ENCODE measurements at regions not wholly inside any gene's neighbourhood (a gene's known extent, or its start where the extent isn't known, plus 50 kb on each side); places are given as distances from the start of the nearest gene placed in this dataset.

DNA sequence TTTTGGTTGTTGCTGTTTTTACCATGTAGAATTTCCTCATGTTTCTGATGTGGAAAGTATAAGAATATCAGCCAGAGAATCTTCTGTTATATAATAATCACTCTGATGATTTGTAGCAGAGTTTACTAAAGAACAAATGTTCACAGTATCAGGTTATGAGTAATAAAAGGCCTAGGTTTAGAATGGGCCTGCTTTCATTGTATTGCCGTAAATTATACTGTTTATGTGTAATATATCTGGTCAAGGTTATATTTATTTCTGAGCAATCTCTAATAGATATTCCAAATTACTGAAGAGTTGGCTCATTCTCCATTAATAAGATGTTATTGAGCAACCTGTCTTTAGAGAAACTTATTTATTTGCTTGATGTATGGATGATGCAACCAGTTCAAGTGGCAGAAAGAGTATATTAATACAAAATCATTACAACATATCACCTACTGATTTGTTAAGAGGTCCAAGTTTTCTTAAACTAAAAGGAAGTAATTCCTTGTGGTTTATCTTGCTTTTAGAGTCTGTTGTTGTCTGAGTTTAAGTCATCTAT is 649.4 kb upstream of the CXADR start:
- Histone ChIP-seq H3K27ac (no peak overlapping the region), H3K4me1 (replicated peaks) (no peaks in the 10 kb centered on the region), H3K36me3 (no peaks in the 10 kb centered on the region), H3K27me3 (replicated peaks) (no peaks in the 10 kb centered on the region), H3K9me3 (replicated peaks) (no peaks in the 10 kb centered on the region), H3K4me3 (no peak overlapping the region)
- DNase-seq (ENCODE audit: low read depth in 1 of 2, low spot score in 2 of 2): no peak

GRCh38 chr21:16863908-16864307 is 648.9 kb upstream of the CXADR start:
- DNase-seq (ENCODE audit: low read depth in 1 of 2, low spot score in 2 of 2): no peak
- no peaks in the 10 kb centered on the region for H3K9me3 ChIP-seq (replicated peaks)
- no peak overlapping the region for H3K27ac ChIP-seq
- H3K4me3 ChIP-seq: no peak overlapping the region
- no peaks in the 10 kb centered on the region for H3K27me3 ChIP-seq (replicated peaks)
- no peaks in the 10 kb centered on the region for H3K4me1 ChIP-seq (replicated peaks)
- H3K36me3 ChIP-seq: no peaks in the 10 kb centered on the region

GRCh38 chr21:16865632-16866031 is 647.2 kb upstream of the CXADR start:
- Histone ChIP-seq H3K9me3 (replicated peaks) (no peaks in the 10 kb centered on the region), H3K27ac (no peak overlapping the region), H3K4me1 (replicated peaks) (no peaks in the 10 kb centered on the region), H3K27me3 (replicated peaks) (no peaks in the 10 kb centered on the region), H3K4me3 (no peak overlapping the region), H3K36me3 (no peaks in the 10 kb centered on the region)
- no peak for DNase-seq (ENCODE audit: low read depth in 1 of 2, low spot score in 2 of 2)

- no peaks in the 10 kb centered on the region for H3K4me1 ChIP-seq (replicated peaks)
- H3K27ac ChIP-seq: no peak overlapping the region
- no peak overlapping the region for H3K4me3 ChIP-seq
- no peaks in the 10 kb centered on the region for H3K36me3 ChIP-seq
- no peaks in the 10 kb centered on the region for H3K9me3 ChIP-seq (replicated peaks)
- no peak for DNase-seq (ENCODE audit: low read depth in 1 of 2, low spot score in 2 of 2)
- no peaks in the 10 kb centered on the region for H3K27me3 ChIP-seq (replicated peaks)
These were observed 646.0 kb upstream of the CXADR start for GRCh38 chr21:16866851-16867250.

DNA sequence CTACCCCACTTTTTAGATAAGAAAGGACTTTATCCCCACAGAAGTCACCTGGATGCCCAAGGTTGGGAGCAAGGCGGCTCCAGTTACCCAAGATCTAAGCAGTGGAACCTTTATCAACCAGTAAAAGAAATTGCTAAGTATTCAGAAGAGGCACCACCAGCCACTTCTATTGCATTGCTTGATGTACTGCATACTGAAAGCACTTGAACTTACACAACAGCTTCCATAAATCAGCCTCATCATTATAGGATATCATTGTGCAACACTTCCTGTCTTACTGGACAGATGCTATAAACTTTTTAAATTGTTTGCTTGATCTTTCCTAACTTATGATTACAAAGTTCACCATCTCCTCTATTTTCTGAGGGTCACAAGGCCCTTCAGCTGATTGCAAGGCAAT is 642.7 kb upstream of the CXADR start:
- H3K27me3 ChIP-seq (replicated peaks): no peaks in the 10 kb centered on the region
- no peak overlapping the region for H3K27ac ChIP-seq
- H3K36me3 ChIP-seq: no peaks in the 10 kb centered on the region
- DNase-seq (ENCODE audit: low read depth in 1 of 2, low spot score in 2 of 2): no peak
- H3K4me1 ChIP-seq (replicated peaks): no peaks in the 10 kb centered on the region
- no peak overlapping the region for H3K4me3 ChIP-seq
- H3K9me3 ChIP-seq (replicated peaks): no peaks in the 10 kb centered on the region

- DNase-seq (ENCODE audit: low read depth in 1 of 2, low spot score in 2 of 2): no peak
- no peaks in the 10 kb centered on the region for H3K4me1 ChIP-seq (replicated peaks)
- no peak overlapping the region for H3K4me3 ChIP-seq
- no peak overlapping the region for H3K27ac ChIP-seq
- no peaks in the 10 kb centered on the region for H3K9me3 ChIP-seq (replicated peaks)
- no peaks in the 10 kb centered on the region for H3K36me3 ChIP-seq
- H3K27me3 ChIP-seq (replicated peaks): no peaks in the 10 kb centered on the region
These were observed 640.2 kb upstream of the CXADR start for GRCh38 chr21:16872616-16873015.

GRCh38 chr21:16873176-16873575 is 639.7 kb upstream of the CXADR start:
- no peaks in the 10 kb centered on the region for H3K9me3 ChIP-seq (replicated peaks)
- H3K36me3 ChIP-seq: no peaks in the 10 kb centered on the region
- DNase-seq (ENCODE audit: low read depth in 1 of 2, low spot score in 2 of 2): no peak
- no peaks in the 10 kb centered on the region for H3K27me3 ChIP-seq (replicated peaks)
- H3K27ac ChIP-seq: no peak overlapping the region
- no peaks in the 10 kb centered on the region for H3K4me1 ChIP-seq (replicated peaks)
- H3K4me3 ChIP-seq: no peak overlapping the region

DNA sequence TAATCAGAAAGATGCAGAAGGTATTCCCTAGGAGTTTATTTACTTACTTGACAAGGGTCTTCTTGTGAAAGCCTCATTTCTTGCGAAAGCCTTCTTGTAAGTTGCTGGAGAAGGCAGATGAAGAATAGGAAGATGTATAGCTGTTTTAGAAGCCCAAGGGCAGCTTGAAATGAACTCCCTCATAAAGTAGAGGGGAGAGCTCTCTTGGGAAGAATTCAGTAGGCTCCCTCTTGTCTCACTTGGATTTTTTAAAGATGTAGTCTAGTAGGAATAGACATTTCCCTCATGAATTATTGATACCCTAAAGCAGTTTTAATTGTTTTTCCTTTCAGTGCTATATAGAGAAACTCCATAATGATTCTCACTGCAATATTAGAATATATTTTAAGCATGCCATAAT is 639.2 kb upstream of the CXADR start:
- Histone ChIP-seq H3K4me3 (no peak overlapping the region), H3K9me3 (replicated peaks) (no peaks in the 10 kb centered on the region), H3K27ac (no peak overlapping the region), H3K36me3 (no peaks in the 10 kb centered on the region), H3K27me3 (replicated peaks) (no peaks in the 10 kb centered on the region), H3K4me1 (replicated peaks) (no peaks in the 10 kb centered on the region)
- no peak for DNase-seq (ENCODE audit: low read depth in 1 of 2, low spot score in 2 of 2)

DNA sequence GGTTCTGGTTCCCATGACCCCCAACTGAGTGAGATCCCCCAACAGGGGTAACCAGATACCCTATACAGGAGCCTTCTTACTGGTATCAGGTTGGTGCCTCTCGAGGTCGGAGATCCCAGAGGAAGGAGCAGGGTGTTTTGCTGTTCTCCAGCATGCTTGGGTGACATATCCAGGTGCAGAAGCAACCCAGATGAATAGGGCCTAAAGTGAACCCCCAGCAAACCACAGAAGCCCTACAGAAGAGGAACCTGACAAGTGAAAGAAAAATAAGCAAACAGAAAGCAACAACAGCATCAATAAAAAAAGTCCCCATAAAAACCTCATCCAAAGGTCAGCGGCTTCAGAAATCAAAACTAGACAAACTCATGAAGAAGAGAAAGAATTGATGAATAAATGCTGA is 633.4 kb upstream of the CXADR start:
- Histone ChIP-seq H3K9me3 (replicated peaks) (no peaks in the 10 kb centered on the region), H3K4me3 (no peak overlapping the region), H3K27me3 (replicated peaks) (no peaks in the 10 kb centered on the region), H3K36me3 (no peaks in the 10 kb centered on the region), H3K27ac (no peak overlapping the region), H3K4me1 (replicated peaks) (0 out of 2 replicates have a peak, but pooled peaks cover 6% of the 10 kb centered on the region)
- DNase-seq (ENCODE audit: low read depth in 1 of 2, low spot score in 2 of 2): no peak

- H3K4me1 ChIP-seq (replicated peaks): peaks cover 21% of the 10 kb centered on the region
- H3K27me3 ChIP-seq (replicated peaks): no peaks in the 10 kb centered on the region
- peak; percentile 80 to 93 for DNase-seq (ENCODE audit: low read depth in 1 of 2, low spot score in 2 of 2)
- H3K9me3 ChIP-seq (replicated peaks): no peaks in the 10 kb centered on the region
- peak overlapping the region; percentile 91 for H3K27ac ChIP-seq
- no peaks in the 10 kb centered on the region for H3K36me3 ChIP-seq
- no peak overlapping the region for H3K4me3 ChIP-seq
These were observed 621.0 kb upstream of the CXADR start for GRCh38 chr21:16891821-16892220.

DNA sequence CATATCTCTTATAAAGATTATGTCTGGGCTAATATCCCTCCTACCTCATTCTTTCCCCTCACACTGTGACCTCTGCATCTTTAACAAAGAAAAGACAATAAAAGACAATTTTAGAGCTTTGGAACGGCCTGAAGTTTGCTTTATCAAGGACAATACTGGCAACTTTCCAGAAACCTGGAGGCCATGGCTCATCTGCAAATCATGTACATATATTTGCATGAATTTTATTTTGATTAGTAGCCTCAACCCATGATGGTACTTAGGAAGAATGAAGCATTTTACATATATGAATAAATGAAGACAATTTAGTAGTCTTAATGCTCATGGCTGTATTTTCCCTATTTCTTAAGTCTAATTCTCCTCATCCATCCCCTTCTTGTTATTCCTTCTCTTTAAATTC is 612.2 kb upstream of the CXADR start:
- H3K4me3 ChIP-seq: no peak overlapping the region
- peaks cover 6% of the 10 kb centered on the region for H3K4me1 ChIP-seq (replicated peaks)
- DNase-seq (ENCODE audit: low read depth in 1 of 2, low spot score in 2 of 2): peak in 1 of 2 experiments; percentile 16

DNA sequence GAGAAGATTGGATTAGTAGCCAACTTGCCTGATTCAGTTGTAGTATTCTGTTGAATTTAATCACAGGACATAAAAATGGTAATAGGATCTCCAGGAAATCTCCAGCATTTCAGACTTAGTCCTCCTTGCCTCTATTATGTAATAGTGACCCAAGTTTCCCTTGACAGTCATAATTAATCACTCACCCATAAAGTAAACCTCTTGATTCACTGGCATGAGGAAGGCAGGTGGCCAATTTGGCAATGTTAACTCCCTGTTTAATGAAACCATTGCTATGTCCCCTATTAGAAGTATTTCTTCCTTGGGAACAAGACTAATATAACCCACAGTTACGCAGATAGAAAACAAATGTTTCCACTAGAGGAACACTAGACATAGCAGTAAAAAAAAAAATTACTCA is 604.8 kb upstream of the CXADR start:
- Histone ChIP-seq H3K36me3 (no peaks in the 10 kb centered on the region), H3K9me3 (replicated peaks) (no peaks in the 10 kb centered on the region), H3K27ac (no peak overlapping the region), H3K27me3 (replicated peaks) (no peaks in the 10 kb centered on the region), H3K4me3 (no peak overlapping the region), H3K4me1 (replicated peaks) (peaks cover 20% of the 10 kb centered on the region)
- DNase-seq (ENCODE audit: low read depth in 1 of 2, low spot score in 2 of 2): no peak

More for the DNA sequence above, 612.2 kb upstream of the CXADR start:
- H3K9me3 ChIP-seq (replicated peaks): no peaks in the 10 kb centered on the region
- no peak overlapping the region for H3K27ac ChIP-seq
- H3K36me3 ChIP-seq: no peaks in the 10 kb centered on the region
- no peaks in the 10 kb centered on the region for H3K27me3 ChIP-seq (replicated peaks)

DNA sequence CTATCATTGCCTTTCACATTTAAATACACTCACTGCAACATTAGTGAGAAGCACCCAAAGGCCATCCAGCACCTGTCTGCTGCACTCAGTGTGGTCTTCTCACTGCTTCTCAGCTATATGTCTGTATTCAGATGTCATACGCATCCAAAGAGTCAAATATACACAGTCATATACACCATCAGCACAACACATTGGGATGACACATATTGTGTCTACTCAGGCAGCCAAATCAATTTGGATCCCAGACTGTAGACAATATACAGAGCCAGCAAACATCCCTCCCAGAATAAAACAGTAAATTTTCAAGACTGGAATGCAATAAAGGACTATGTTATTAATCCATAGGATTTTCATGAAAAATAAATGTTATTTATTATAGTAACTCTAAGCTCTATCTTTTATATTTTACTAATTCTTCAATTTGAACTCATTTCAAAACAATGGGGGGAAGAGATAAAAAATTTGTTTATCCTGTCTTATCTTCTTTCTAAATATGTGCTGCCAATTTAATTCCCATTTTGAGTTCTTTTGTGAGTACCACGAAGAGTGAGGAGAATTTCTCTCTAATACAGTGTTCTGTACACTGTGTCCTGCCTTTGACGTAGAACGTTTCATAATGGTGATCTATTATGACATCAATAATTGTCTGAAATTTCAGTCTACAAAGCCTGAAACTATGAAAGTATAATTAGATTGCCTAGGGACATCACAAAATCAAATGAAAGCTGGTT is 602.2 kb upstream of the CXADR start:
- no peaks in the 10 kb centered on the region for H3K27me3 ChIP-seq (replicated peaks)
- no peak overlapping the region for H3K27ac ChIP-seq
- DNase-seq (ENCODE audit: low read depth in 1 of 2, low spot score in 2 of 2): no peak
- H3K36me3 ChIP-seq: no peaks in the 10 kb centered on the region
- H3K4me1 ChIP-seq (replicated peaks): peaks cover 21% of the 10 kb centered on the region
- H3K9me3 ChIP-seq (replicated peaks): no peaks in the 10 kb centered on the region
- no peak overlapping the region for H3K4me3 ChIP-seq

GRCh38 chr21:16911166-16911607 is 601.7 kb upstream of the CXADR start:
- H3K27ac ChIP-seq: peak overlapping the region; percentile 55

GRCh38 chr21:16912075-16912474 is 600.8 kb upstream of the CXADR start:
- peaks cover 21% of the 10 kb centered on the region for H3K4me1 ChIP-seq (replicated peaks)
- no peaks in the 10 kb centered on the region for H3K27me3 ChIP-seq (replicated peaks)
- no peaks in the 10 kb centered on the region for H3K9me3 ChIP-seq (replicated peaks)
- peak overlapping the region; percentile 55 for H3K27ac ChIP-seq
- DNase-seq (ENCODE audit: low read depth in 1 of 2, low spot score in 2 of 2): peak in 1 of 2 experiments; percentile 71
- H3K4me3 ChIP-seq: no peak overlapping the region
- no peaks in the 10 kb centered on the region for H3K36me3 ChIP-seq

More at GRCh38 chr21:16911166-16911607, 601.7 kb upstream of the CXADR start:
- H3K4me1 ChIP-seq (replicated peaks): peaks cover 21% of the 10 kb centered on the region
- DNase-seq (ENCODE audit: low read depth in 1 of 2, low spot score in 2 of 2): no peak
- H3K36me3 ChIP-seq: no peaks in the 10 kb centered on the region
- H3K4me3 ChIP-seq: no peak overlapping the region
- no peaks in the 10 kb centered on the region for H3K9me3 ChIP-seq (replicated peaks)
- H3K27me3 ChIP-seq (replicated peaks): no peaks in the 10 kb centered on the region
